ENCODE measurements at regions not wholly inside any gene's neighbourhood (a gene's known extent, or its start where the extent isn't known, plus 50 kb on each side); places are given as distances from the start of the nearest gene placed in this dataset.

DNA sequence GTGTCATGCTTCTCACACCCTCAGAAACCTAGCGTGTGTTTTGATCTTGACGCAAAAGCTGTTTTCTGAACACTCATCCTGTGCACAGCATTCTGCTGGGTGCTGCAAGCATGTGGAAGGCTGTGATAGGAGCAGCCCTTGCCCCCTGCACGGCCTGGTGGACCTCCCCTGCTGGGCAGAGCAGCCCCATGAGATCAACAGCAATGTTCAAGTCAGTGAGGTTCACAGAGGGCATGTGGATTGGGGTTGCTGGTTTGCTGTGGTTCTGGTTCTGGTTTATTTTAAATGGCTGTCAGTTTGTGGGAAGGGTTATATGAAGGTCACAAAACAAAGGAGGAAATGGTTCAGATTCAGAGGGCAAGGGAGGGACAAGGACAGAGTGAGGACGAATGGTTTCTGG lies 71.3 kb downstream of the SOWAHC start:
- Histone ChIP-seq H3K9me2 (ENCODE audit: insufficient read depth) (no peaks in the 10 kb centered on the region), H3K4me2 (ENCODE audit: low read length) (no peak overlapping the region), H3K4me3 (replicated peaks in 1 of 2; ENCODE audit: low read depth in 1 of 2, low read length in 2 of 2) (no peak overlapping the region), H3K36me3 (ENCODE audit: control insufficient read depth in 1 of 2, insufficient read depth in 2 of 2, low read length in 2 of 2) (no peaks in the 10 kb centered on the region), H3K27me3 (ENCODE audit: insufficient read depth, low read length) (no peaks in the 10 kb centered on the region), H2AFZ (ENCODE audit: low read depth, low read length, poor library complexity, severe bottlenecking) (no peak overlapping the region), H3K27ac (ENCODE audit: low read depth, low read length) (no peak overlapping the region), H4K20me1 (ENCODE audit: insufficient read depth) (no peaks in the 10 kb centered on the region), H3K4me1 (ENCODE audit: control insufficient read depth in 1 of 2, insufficient read depth in 2 of 2, low read length in 2 of 2) (no peaks in the 10 kb centered on the region), H3K9ac (ENCODE audit: low read length) (no peak overlapping the region), H3K79me2 (ENCODE audit: insufficient read depth, low read length) (no peaks in the 10 kb centered on the region), H3K9me3 (ENCODE audit: control insufficient read depth in 1 of 2, insufficient read depth in 1 of 2, low read depth in 1 of 2, low read length in 2 of 2) (no peaks in the 10 kb centered on the region)
- intact Hi-C loops (cut with micrococcal nuclease): no loop called here
- no TSS peak for BruUV-seq (replicated peaks)
- DNase-seq (ENCODE audit: low read depth, low spot score): no peak
- no peak for ATAC-seq
- RAD21 ChIA-PET (ENCODE audit: low non-redundant PET in 1 of 2, low total read pairs in 2 of 2, uncharacterized antibody in 2 of 2, unreplicated experiment in 2 of 2): no interaction called here
- POLR2A ChIA-PET: no interaction called here
- TF ChIP-seq EGR1 (IDR thresholded peaks at IDR 0.05; ENCODE audit: low read depth) (no peak), ZNF274 (IDR thresholded peaks at IDR 0.05; ENCODE audit: low read depth, low read length) (no peak), CEBPB (IDR thresholded peaks at IDR 0.05; ENCODE audit: low read depth) (no peak), ZFX (IDR thresholded peaks at IDR 0.05) (no peak), SP1 (IDR thresholded peaks at IDR 0.05; ENCODE audit: low read depth) (no peak), YY1 (IDR thresholded peaks at IDR 0.05; ENCODE audit: extremely low read depth, insufficient replicate concordance, low read depth, low read length) (no peak), TCF7L2 (IDR thresholded peaks at IDR 0.05; ENCODE audit: borderline replicate concordance, extremely low read depth, insufficient read depth, insufficient read length) (no peak), SIN3A (IDR thresholded peaks at IDR 0.05; ENCODE audit: low read depth) (no peak), EZH2 (IDR thresholded peaks at IDR 0.05) (no peak), JUND (IDR thresholded peaks at IDR 0.05) (no peak), EZH2phosphoT487 (IDR thresholded peaks at IDR 0.05; ENCODE audit: borderline replicate concordance) (no peak), FOSL1 (IDR thresholded peaks at IDR 0.05; ENCODE audit: low read depth) (no peak)
- TF ChIP-seq, protein P1, sequence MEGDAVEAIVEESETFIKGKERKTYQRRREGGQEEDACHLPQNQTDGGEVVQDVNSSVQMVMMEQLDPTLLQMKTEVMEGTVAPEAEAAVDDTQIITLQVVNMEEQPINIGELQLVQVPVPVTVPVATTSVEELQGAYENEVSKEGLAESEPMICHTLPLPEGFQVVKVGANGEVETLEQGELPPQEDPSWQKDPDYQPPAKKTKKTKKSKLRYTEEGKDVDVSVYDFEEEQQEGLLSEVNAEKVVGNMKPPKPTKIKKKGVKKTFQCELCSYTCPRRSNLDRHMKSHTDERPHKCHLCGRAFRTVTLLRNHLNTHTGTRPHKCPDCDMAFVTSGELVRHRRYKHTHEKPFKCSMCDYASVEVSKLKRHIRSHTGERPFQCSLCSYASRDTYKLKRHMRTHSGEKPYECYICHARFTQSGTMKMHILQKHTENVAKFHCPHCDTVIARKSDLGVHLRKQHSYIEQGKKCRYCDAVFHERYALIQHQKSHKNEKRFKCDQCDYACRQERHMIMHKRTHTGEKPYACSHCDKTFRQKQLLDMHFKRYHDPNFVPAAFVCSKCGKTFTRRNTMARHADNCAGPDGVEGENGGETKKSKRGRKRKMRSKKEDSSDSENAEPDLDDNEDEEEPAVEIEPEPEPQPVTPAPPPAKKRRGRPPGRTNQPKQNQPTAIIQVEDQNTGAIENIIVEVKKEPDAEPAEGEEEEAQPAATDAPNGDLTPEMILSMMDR (IDR thresholded peaks at IDR 0.05 in 2 of 3, conservative IDR thresholded peaks at IDR 0.05 in 1 of 3; ENCODE audit: borderline replicate concordance in 1 of 3, insufficient read depth in 1 of 3, low read depth in 2 of 3, low read length in 2 of 3): no peak
- TF ChIP-seq, protein P2, sequence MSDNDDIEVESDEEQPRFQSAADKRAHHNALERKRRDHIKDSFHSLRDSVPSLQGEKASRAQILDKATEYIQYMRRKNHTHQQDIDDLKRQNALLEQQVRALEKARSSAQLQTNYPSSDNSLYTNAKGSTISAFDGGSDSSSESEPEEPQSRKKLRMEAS (IDR thresholded peaks at IDR 0.05): no peak
- TF ChIP-seq, protein P3, sequence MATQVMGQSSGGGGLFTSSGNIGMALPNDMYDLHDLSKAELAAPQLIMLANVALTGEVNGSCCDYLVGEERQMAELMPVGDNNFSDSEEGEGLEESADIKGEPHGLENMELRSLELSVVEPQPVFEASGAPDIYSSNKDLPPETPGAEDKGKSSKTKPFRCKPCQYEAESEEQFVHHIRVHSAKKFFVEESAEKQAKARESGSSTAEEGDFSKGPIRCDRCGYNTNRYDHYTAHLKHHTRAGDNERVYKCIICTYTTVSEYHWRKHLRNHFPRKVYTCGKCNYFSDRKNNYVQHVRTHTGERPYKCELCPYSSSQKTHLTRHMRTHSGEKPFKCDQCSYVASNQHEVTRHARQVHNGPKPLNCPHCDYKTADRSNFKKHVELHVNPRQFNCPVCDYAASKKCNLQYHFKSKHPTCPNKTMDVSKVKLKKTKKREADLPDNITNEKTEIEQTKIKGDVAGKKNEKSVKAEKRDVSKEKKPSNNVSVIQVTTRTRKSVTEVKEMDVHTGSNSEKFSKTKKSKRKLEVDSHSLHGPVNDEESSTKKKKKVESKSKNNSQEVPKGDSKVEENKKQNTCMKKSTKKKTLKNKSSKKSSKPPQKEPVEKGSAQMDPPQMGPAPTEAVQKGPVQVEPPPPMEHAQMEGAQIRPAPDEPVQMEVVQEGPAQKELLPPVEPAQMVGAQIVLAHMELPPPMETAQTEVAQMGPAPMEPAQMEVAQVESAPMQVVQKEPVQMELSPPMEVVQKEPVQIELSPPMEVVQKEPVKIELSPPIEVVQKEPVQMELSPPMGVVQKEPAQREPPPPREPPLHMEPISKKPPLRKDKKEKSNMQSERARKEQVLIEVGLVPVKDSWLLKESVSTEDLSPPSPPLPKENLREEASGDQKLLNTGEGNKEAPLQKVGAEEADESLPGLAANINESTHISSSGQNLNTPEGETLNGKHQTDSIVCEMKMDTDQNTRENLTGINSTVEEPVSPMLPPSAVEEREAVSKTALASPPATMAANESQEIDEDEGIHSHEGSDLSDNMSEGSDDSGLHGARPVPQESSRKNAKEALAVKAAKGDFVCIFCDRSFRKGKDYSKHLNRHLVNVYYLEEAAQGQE (IDR thresholded peaks at IDR 0.05; ENCODE audit: low read depth): no peak
- TF ChIP-seq, protein P4, sequence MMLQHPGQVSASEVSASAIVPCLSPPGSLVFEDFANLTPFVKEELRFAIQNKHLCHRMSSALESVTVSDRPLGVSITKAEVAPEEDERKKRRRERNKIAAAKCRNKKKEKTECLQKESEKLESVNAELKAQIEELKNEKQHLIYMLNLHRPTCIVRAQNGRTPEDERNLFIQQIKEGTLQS (IDR thresholded peaks at IDR 0.05): no peak
- CTCF ChIA-PET: no interaction called here
